Right cardiac atrium (tissue), 5 donors: ENCODE measurements at regions not wholly inside any gene's neighbourhood (a gene's known extent, or its start where the extent isn't known, plus 50 kb on each side); places are given as distances from the start of the nearest gene placed in this dataset.

ENCODE experiments used
- ATAC-seq, 2 donors: fragments of 200-7000 bp; cut with Tn5 transposase; one replicate each; pipeline versions ENCODE4 v1.8.0 to v1.9.1; 2020; ENCODE audit warnings: moderate library complexity in 2 of 2, mild to moderate bottlenecking in 1 of 2
- DNase-seq, 3 donors: peaks; one replicate each; pipeline ENCODE4 v3.0.0-alpha.2; 2020
- H3K27ac ChIP-seq: one replicate; pipeline ENCODE4 v1.5.1; 2013; ENCODE audit warnings: mild to moderate bottlenecking, low read length, control low read depth, moderate library complexity
- H3K27me3 ChIP-seq: one replicate; pipeline ENCODE4 v1.6.1; 2013; ENCODE audit not compliant: control insufficient read depth, insufficient read depth
- H3K4me1 ChIP-seq: one replicate; pipeline ENCODE4 v1.6.1; 2013; ENCODE audit warnings: low read length; ENCODE audit not compliant: control insufficient read depth, insufficient read depth
- H3K4me3 ChIP-seq: one replicate; pipeline ENCODE4 v1.5.1; 2013; ENCODE audit warnings: low read length, control low read depth
- H3K9me3 ChIP-seq: one replicate; pipeline ENCODE4 v1.6.1; 2013; ENCODE audit warnings: low read length; ENCODE audit not compliant: control insufficient read depth
- WGBS: extraction: QIAGEN DNeasy Blood & Tissue Kit; methylation state at CpG from one replicate; pipeline ENCODE4 v1.1.7; 2013; 5-methylcytosine and 5-hydroxymethylcytosine counted together
- intact Hi-C, 4 donors: fragments of 100-400 bp; cut with DNase I; formaldehyde crosslinking; loops; one replicate each; pipeline versions ENCODE4 v1.11.0 to v1.14.0; 2022 to 2023
- donor health status: healthy with polysubstance abuse.
- donor health status: DM: no; HTN: yes; CAD: no.
- donor health status: DM: no; HTN: no; CAD: no.
- donor health status: DM: no; HTN: yes; CAD: no; lungs with severe emphysema.
- donor health status: DM: yes; HTN: yes; CAD: no.

DNA sequence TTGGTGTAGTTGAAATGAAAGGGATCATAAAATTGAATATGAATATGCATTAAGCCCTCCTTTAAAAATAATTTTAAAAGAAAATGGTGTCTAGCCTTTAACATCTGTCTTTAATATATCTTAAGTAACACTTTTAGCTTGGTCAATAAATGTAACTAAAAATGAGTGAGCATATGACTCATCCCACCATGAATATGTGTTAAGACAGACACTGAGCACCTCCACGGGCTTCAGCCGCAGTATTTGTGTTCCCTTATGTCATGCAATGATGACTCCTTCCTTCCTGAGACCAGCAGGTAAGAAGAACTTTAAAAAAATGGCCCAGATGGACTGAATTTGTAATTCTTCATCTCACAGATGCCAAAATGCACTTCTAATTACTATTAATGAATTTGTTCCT is 563.2 kb downstream of the NR2F1-AS1 start:
- intact Hi-C loops = no loop called here
- DNase-seq = no peak
- no peak for ATAC-seq
- Histone ChIP-seq H3K9me3 (no peaks in the 10 kb centered on the region), H3K27me3 (no peaks in the 10 kb centered on the region), H3K27ac (no peak overlapping the region), H3K4me1 (no peaks in the 10 kb centered on the region), H3K4me3 (no peak overlapping the region)
- WGBS = 76% methylated on average over 2 of the region's 2 CpGs

GRCh38 chr5:93017376-93017775 is 563.6 kb downstream of the NR2F1-AS1 start:
- 85% methylated on average over 1 of the region's 1 CpG for WGBS
- H3K4me1 ChIP-seq = no peaks in the 10 kb centered on the region
- no peak overlapping the region for H3K4me3 ChIP-seq
- intact Hi-C loops = no loop called here
- H3K27ac ChIP-seq = no peak overlapping the region
- no peaks in the 10 kb centered on the region for H3K27me3 ChIP-seq
- no peaks in the 10 kb centered on the region for H3K9me3 ChIP-seq
- DNase-seq = no peak
- no peak for ATAC-seq

DNA sequence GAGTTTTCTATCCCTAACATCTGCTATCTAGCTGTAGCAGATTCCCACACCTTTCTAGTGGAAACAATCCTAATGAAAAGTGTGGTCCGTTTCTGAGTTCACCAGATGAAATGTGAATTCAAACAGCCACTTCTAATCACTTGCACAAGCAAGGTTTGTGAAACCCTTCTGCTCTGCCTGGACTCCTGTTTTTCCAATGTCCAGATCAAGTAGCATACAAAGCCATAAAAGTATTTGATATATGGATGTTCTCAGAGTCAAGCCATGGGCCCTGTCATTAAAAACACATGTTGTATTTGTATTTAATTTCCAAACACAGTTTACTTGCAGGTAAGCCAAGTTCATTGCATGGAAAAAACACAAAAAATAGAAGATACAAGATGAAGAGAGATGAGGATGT is 570.4 kb downstream of the NR2F1-AS1 start:
- H3K4me3 ChIP-seq = no peak overlapping the region
- DNase-seq (no peak), ATAC-seq (no peak)
- no peaks in the 10 kb centered on the region for H3K9me3 ChIP-seq
- no peak overlapping the region for H3K27ac ChIP-seq
- no peaks in the 10 kb centered on the region for H3K27me3 ChIP-seq
- WGBS = 75% methylated on average over 1 of the region's 1 CpG
- H3K4me1 ChIP-seq = no peaks in the 10 kb centered on the region
- intact Hi-C loops = no loop called here

- ATAC-seq = no peak
- 95% methylated on average over 2 of the region's 2 CpGs for WGBS
- Histone ChIP-seq H3K4me1 (no peaks in the 10 kb centered on the region), H3K4me3 (no peak overlapping the region), H3K9me3 (no peaks in the 10 kb centered on the region), H3K27me3 (no peaks in the 10 kb centered on the region), H3K27ac (no peak overlapping the region)
- no peak for DNase-seq
- intact Hi-C loops = no loop called here
These were observed 571.0 kb downstream of the NR2F1-AS1 start for GRCh38 chr5:93010037-93010436.

- no peak overlapping the region for H3K4me3 ChIP-seq
- intact Hi-C loops = no loop called here
- H3K27me3 ChIP-seq = no peaks in the 10 kb centered on the region
- WGBS = 65% methylated on average over 7 of the region's 7 CpGs
- no peak for ATAC-seq
- H3K27ac ChIP-seq = no peak overlapping the region
- H3K9me3 ChIP-seq = no peaks in the 10 kb centered on the region
- H3K4me1 ChIP-seq = no peaks in the 10 kb centered on the region
- DNase-seq = no peak
These were observed 572.4 kb downstream of the NR2F1-AS1 start for GRCh38 chr5:93008502-93009207.

DNA sequence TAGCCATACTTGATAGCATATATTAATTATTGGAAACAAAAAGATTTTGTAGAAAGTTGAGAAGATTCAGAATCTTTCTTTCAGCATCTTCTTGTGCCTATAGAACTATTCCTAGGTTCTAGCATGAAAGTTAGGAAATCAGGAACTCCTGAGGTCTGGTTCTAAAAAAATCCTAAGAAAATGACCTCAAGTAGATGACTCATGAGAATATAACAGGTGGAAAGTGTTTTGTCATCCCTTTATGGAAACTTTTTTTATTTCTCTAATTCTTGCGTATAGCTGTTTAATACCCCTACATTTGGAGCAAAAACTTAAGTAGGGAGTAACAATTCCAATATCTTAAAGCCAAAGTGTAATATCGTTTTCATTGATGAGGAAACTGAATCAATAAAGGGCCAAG is 574.1 kb downstream of the NR2F1-AS1 start:
- H3K27ac ChIP-seq = no peak overlapping the region
- ATAC-seq (no peak), DNase-seq (no peak)
- WGBS = 41% methylated on average over 2 of the region's 2 CpGs
- H3K9me3 ChIP-seq = no peaks in the 10 kb centered on the region
- H3K4me1 ChIP-seq = no peaks in the 10 kb centered on the region
- intact Hi-C loops = no loop called here
- no peak overlapping the region for H3K4me3 ChIP-seq
- H3K27me3 ChIP-seq = no peaks in the 10 kb centered on the region

DNA sequence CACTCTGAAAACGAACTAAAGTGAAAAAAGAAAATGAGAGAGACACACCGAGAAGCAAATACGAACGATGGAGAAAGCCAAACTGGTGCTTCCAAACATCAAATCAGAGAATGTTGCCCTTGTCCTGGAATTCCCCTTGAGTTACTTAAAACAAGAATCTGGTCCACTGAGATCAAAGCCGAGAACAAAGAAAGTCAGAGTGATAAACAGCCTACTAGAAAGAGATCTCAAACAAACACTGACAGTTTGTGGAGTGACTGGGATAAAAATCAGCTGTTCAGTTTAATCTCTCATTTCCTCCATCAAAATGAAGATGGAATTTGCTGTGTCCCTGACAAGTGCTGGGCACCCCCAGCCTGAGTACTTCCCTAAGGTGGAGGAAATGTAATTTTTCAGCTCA is 582.6 kb downstream of the NR2F1-AS1 start:
- H3K4me3 ChIP-seq = no peak overlapping the region
- 52% methylated on average over 5 of the region's 5 CpGs for WGBS

GRCh38 chr5:92994392-92994791 is 586.6 kb downstream of the NR2F1-AS1 start:
- no peak overlapping the region for H3K4me3 ChIP-seq
- no peaks in the 10 kb centered on the region for H3K4me1 ChIP-seq
- no peak for DNase-seq
- no peaks in the 10 kb centered on the region for H3K9me3 ChIP-seq
- no peak overlapping the region for H3K27ac ChIP-seq
- no peaks in the 10 kb centered on the region for H3K27me3 ChIP-seq
- intact Hi-C loops = no loop called here
- WGBS = 96% methylated on average over 1 of the region's 1 CpG
- ATAC-seq = no peak

More for the DNA sequence above, 582.6 kb downstream of the NR2F1-AS1 start:
- no peak for ATAC-seq
- Histone ChIP-seq H3K27me3 (no peaks in the 10 kb centered on the region), H3K27ac (no peak overlapping the region), H3K4me1 (no peaks in the 10 kb centered on the region), H3K9me3 (no peaks in the 10 kb centered on the region)
- intact Hi-C loops = no loop called here
- no peak for DNase-seq

- Histone ChIP-seq H3K27ac (no peak overlapping the region), H3K9me3 (no peaks in the 10 kb centered on the region), H3K4me1 (no peaks in the 10 kb centered on the region), H3K27me3 (no peaks in the 10 kb centered on the region), H3K4me3 (no peak overlapping the region)
- intact Hi-C loops = no loop called here
- ATAC-seq (no peak), DNase-seq (no peak)
These were observed 588.9 kb downstream of the NR2F1-AS1 start for GRCh38 chr5:92992073-92992472.

GRCh38 chr5:92991581-92992067 is 589.4 kb downstream of the NR2F1-AS1 start:
- Histone ChIP-seq H3K4me1 (no peaks in the 10 kb centered on the region), H3K27me3 (no peaks in the 10 kb centered on the region), H3K4me3 (no peak overlapping the region), H3K9me3 (no peaks in the 10 kb centered on the region), H3K27ac (no peak overlapping the region)
- intact Hi-C loops = no loop called here
- ATAC-seq = no peak
- no peak for DNase-seq
- 28% methylated on average over 3 of the region's 3 CpGs for WGBS

- Histone ChIP-seq H3K4me3 (no peak overlapping the region), H3K27me3 (no peaks in the 10 kb centered on the region), H3K9me3 (no peaks in the 10 kb centered on the region), H3K4me1 (no peaks in the 10 kb centered on the region), H3K27ac (no peak overlapping the region)
- intact Hi-C loops = no loop called here
- WGBS = 70% methylated on average over 6 of the region's 6 CpGs
- DNase-seq = no peak
- ATAC-seq = no peak
These were observed 590.2 kb downstream of the NR2F1-AS1 start for GRCh38 chr5:92990771-92991170.

DNA sequence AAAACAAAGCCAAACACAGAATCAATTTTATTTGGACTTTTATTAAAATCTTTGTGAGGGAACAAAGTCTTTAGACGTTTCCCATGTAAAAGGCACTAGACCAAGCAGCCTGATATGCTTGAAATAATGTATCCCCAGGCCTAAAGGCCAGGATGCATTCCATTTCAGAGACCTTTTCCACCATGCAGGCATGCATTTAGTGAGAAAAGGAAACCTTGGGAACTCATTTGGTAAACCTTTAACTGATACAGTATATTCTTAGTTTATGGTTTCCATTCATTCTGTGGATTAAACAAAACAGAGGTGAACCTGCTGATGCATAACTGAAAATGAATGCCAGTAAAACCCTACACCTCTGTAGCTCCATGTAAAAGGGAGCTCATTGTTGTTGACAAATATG is 600.0 kb downstream of the NR2F1-AS1 start:
- no peak for DNase-seq
- Histone ChIP-seq H3K27me3 (no peaks in the 10 kb centered on the region), H3K4me1 (no peaks in the 10 kb centered on the region), H3K9me3 (no peaks in the 10 kb centered on the region), H3K4me3 (no peak overlapping the region), H3K27ac (no peak overlapping the region)
- 68% methylated on average over 1 of the region's 1 CpG for WGBS
- no peak for ATAC-seq
- intact Hi-C loops = no loop called here
